ENCODE measurements at regions not wholly inside any gene's neighbourhood (a gene's known extent, or its start where the extent isn't known, plus 50 kb on each side); places are given as distances from the start of the nearest gene placed in this dataset.

- DNase-seq: peak in 2 of 42 donors; percentile 4 to 10
- intact Hi-C loops (cut with DNase I): no loop called here
Observed at GRCh38 chr12:48286665-48287064, 64.1 kb downstream of the ZNF641 start.

DNA sequence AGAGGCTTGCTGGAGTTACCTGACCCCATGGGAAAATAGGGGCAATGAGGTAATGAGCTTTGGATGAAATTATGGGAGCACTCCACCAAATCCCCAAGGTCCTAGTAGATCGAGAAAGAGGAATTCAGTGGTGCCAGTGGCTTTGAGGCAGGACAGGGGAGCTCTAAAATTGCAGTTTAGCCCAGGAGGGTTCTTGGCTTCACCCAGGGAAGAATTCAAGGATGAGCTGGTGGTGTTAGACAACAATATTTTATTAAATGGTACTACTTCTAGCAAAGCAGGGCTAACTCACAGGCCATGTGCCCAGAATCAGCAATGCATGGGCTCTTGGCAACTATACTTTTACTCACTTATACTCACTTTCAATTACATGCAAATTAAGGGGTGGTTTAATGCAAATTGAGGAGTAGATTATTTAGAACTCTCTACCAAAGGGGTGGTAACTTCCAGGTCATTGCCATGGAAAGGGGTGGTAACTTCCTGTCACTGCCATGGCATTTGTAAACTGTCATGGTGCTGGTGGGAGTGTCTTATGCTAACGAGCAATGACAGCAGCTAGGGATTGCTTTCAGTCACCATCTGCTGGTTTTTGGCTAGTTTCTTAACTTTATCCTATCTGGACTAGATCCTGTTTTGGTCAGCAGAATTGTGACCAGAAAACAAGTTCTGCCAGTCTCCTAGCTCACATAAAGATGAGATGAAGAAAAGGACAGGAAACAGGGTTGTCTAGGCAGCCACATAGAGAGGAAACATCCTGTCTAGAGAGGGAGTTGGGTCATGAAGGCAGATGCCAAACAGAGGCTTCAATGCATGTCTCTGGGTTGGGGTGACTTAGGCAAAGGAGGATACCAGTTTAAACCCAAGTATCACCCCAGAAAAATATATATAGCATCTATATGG lies 64.7 kb downstream of the ZNF641 start:
- intact Hi-C loops (cut with DNase I): no loop called here
- peak in 6 of 42 donors; percentile 8 to 28 (median 9) for DNase-seq

DNA sequence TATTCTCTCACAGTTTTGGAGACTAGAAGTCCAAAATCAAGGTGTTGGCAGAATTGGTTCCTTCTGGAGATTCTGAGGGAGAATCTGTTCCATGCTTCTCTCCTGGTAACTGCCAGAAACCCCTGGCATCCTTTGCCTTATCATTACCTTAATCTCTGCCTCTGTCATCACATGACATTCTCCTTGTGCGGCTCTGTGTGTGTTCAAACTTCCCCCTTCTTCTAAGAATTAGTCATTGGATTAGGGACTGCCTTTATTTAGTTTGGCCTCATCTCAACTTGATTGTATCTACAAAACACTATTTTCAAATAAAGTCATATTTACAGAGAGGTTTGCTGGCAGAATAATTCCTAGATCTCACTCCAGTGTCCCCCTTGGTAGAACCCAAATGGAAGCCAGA lies 68.9 kb downstream of the ZNF641 start:
- intact Hi-C loops (cut with DNase I): no loop called here
- no peak for DNase-seq

DNA sequence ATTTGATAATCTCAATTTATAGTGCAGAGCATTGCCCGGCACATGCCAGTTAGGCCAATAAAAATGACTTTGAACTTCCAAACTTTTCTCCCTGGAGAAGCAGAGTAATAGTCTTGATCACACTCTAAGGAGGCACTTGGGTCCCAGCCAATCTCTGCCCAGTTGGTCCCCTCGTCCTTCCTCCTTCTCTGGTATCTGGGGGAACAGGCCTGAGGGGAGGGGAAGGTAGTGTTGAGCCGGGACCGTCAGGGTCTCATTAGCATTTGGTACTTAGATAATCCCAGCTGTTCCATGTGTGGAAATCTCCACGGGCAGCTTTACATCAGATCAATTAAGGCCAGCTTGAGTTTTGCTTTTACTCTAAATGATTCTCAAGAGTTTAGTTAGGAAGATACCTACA lies 70.1 kb downstream of the ZNF641 start:
- DNase-seq: peak in 12 of 42 donors; percentile 3 to 46 (median 22)

GRCh38 chr12:48279601-48280000 lies 71.1 kb downstream of the ZNF641 start:
- DNase-seq: no peak
- intact Hi-C loops (cut with DNase I): no loop called here

More for the DNA sequence above, 70.1 kb downstream of the ZNF641 start:
- intact Hi-C loops (cut with DNase I): no loop called here

DNA sequence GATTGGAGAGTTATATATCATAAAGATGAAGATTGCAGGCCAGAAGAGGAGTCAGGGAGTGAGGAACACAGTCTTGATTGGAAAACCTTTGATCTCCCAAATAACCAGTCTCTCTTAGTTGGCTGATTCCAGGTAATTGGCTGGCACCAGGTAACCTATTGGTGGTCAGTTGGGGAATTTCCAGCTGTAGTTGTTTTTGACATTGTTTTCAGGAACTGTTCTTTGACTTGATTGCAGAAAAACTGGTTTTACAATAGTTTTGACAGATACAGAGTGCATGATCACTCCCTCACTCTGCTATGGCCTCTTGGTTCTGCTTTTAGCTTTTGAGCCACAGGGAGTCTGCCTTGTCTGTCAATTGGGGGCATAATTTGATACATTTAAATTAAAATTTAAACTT lies 71.6 kb downstream of the ZNF641 start:
- peak in 1 of 42 donors; percentile 1 for DNase-seq
- intact Hi-C loops (cut with DNase I): no loop called here

DNA sequence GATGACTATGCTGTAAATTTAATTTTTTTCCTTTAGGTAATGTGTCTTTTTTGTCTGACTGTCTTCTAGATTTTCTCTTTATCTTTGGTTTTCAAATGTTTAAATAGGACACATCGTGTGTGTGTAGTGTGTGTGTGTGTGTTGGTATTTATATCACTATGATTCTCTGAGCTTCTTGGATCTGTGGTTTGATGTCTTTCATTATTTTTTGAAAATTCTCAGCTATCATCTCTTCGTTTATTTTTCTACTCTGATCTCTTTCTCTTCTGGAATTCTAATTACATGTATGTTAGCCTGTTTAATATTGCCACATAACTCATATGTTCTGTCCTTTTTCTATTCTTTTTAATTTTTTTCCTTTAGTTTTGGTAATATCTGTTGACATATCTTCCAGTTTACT lies 73.5 kb upstream of the OR10AD1 start:
- intact Hi-C loops (cut with DNase I): no loop called here
- DNase-seq: no peak

GRCh38 chr12:48266826-48267225 lies 63.7 kb upstream of the OR10AD1 start:
- no peak for DNase-seq
- intact Hi-C loops (cut with DNase I): no loop called here

- intact Hi-C loops (cut with DNase I): no loop called here
- no peak for DNase-seq
Observed at GRCh38 chr12:48265777-48266176, 62.7 kb upstream of the OR10AD1 start.

- DNase-seq: no peak
- intact Hi-C loops (cut with DNase I): no loop called here
Observed at GRCh38 chr12:48263617-48264016, 60.5 kb upstream of the OR10AD1 start.

GRCh38 chr12:48261773-48262172 lies 58.7 kb upstream of the OR10AD1 start:
- intact Hi-C loops (cut with DNase I): no loop called here
- no peak for DNase-seq
